Pancreas (tissue), 10 donors: ENCODE measurements at regions not wholly inside any gene's neighbourhood (a gene's known extent, or its start where the extent isn't known, plus 50 kb on each side); places are given as distances from the start of the nearest gene placed in this dataset.
"Not testable (repeated sequence)": the region's sequence is repeated elsewhere in the genome, so short reads cannot be mapped to it uniquely, and the experiment has no call there.

Source experiments
- ATAC-seq, 4 donors: fragments of 200-7000 bp; cut with Tn5 transposase; one replicate each; pipeline versions ENCODE4 v1.8.0 to v1.9.1; 2020; ENCODE audit warnings: mild to moderate bottlenecking in 4 of 4, moderate library complexity in 4 of 4
- DNase-seq, 6 donors: peaks; one replicate each; pipeline ENCODE4 v3.0.0-alpha.2; 2020
- FAIRE-seq: peaks from 2 replicates; lab custom pipeline; 2012; peaks lifted over from hg19 to GRCh38; lab: Jason Lieb, UNC
- H3K27ac ChIP-seq, 4 donors: fragments of 200-600 bp; sonication (generic); 1 replicate in 3 of 4; 2 replicates in 1 of 4; pipeline versions ENCODE4 v1.5.0 to v1.8.0; 2020
- H3K27me3 ChIP-seq, 4 donors: fragments of 200-600 bp; one replicate each; pipeline ENCODE4 v1.8.0; 2021
- H3K36me3 ChIP-seq, 3 donors: fragments of 200-600 bp; sonication (generic) in 1 of 3; one replicate each; pipeline versions ENCODE4 v1.5.0 to v1.8.0; 2020 to 2021
- H3K4me1 ChIP-seq, 3 donors: fragments of 200-600 bp; one replicate each; pipeline ENCODE4 v1.8.0; 2021
- H3K4me3 ChIP-seq, 4 donors: fragments of 200-600 bp; sonication (generic) in 2 of 4; one replicate each; pipeline versions ENCODE4 v1.5.0 to v1.8.0; 2020 to 2021
- H3K9me3 ChIP-seq, 4 donors: fragments of 200-600 bp; one replicate each; pipeline ENCODE4 v1.8.0; 2021
- WGBS, 2 donors: extraction: QIAGEN DNeasy Blood & Tissue Kit; methylation state at CpG; one replicate each; pipeline ENCODE4 v1.1.7; 2013; 5-methylcytosine and 5-hydroxymethylcytosine counted together
- intact Hi-C, 3 donors: fragments of 100-400 bp; cut with DNase I; formaldehyde crosslinking; loops; one replicate each; pipeline versions ENCODE4 v1.11.1 to v1.14.2; 2022
- TF ChIP-seq, protein P1 (sequence below), 4 donors: fragments of 200-600 bp; sonication (generic) in 3 of 4; IDR thresholded peaks; one replicate each; pipeline versions ENCODE4 v1.5.0 to v1.8.0; 2021; ENCODE audit warnings: antibody characterized with exemption in 4 of 4
- donor health status: healthy with polysubstance abuse.
- donor health status: DM: no; HTN: no; CAD: no; lungs with moderate emphysema.
- donor health status: DM: no; HTN: no; CAD: no.
- donor health status: control.
- donor health status: control.
- donor health status: Bipolar disorder and iron deficiency.
- donor health status: DM: yes; HTN: yes; CAD: no.
- donor health status: DM: no; HTN: no; CAD: no.
- donor health status: DM: no; HTN: no; CAD: no.
- donor health status: DM: yes; HTN: yes; CAD: no.

DNA sequence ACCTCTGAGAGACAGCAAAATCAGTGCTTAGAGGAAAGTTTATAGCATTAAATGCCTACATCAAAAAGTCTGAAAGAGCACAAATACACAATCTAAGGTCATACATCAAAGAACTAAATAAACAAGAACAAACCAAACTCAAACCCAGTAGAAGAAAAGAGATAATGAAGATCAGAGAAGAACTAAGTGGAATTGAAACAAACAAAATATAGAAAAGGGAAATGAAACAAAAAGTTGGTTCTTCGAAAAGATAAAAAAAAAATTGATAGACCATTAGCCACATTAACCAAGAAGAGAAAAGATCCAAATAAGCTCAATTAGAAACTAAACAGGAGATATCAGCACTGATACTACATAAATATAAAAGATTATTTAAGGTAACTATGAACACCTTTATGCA, 280.0 kb upstream of the NRG3 start:
- ATAC-seq (no peak), DNase-seq (no peak), FAIRE-seq (no peak)
- H3K9me3 ChIP-seq: no peaks in the 10 kb centered on the region
- H3K27ac ChIP-seq: no peak overlapping the region
- TF ChIP-seq, protein P1, sequence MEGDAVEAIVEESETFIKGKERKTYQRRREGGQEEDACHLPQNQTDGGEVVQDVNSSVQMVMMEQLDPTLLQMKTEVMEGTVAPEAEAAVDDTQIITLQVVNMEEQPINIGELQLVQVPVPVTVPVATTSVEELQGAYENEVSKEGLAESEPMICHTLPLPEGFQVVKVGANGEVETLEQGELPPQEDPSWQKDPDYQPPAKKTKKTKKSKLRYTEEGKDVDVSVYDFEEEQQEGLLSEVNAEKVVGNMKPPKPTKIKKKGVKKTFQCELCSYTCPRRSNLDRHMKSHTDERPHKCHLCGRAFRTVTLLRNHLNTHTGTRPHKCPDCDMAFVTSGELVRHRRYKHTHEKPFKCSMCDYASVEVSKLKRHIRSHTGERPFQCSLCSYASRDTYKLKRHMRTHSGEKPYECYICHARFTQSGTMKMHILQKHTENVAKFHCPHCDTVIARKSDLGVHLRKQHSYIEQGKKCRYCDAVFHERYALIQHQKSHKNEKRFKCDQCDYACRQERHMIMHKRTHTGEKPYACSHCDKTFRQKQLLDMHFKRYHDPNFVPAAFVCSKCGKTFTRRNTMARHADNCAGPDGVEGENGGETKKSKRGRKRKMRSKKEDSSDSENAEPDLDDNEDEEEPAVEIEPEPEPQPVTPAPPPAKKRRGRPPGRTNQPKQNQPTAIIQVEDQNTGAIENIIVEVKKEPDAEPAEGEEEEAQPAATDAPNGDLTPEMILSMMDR (IDR thresholded peaks at IDR 0.05): no peak
- H3K4me3 ChIP-seq: no peak overlapping the region
- WGBS, 2 donors: 58 to 79% methylated on average over 1 of the region's 1 CpG
- no peaks in the 10 kb centered on the region for H3K4me1 ChIP-seq
- H3K27me3 ChIP-seq: no peaks in the 10 kb centered on the region
- H3K36me3 ChIP-seq: no peaks in the 10 kb centered on the region
- intact Hi-C loops: no loop called here

DNA sequence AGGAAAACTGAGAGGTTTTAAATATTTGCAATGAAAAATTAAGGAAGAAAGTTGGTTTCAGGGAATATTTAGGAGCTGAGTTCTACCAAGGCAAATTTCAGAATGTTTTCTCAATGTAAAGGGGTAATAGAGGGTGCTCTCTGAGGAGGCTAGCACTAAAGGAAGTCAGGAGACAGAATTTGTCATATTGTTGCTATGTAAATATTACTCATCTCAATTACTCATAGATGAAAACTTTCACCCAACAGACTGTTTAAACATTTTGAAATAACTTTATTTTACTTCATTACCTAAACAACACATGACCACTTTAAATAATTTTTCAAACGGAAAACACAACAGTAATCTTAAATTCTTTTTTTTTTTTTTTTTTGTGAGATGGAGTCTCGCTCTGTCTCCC, 274.8 kb upstream of the NRG3 start:
- Histone ChIP-seq H3K9me3 (no peaks in the 10 kb centered on the region), H3K4me3 (no peak overlapping the region), H3K27ac (no peak overlapping the region), H3K36me3 (no peaks in the 10 kb centered on the region), H3K4me1 (no peaks in the 10 kb centered on the region), H3K27me3 (no peaks in the 10 kb centered on the region)
- FAIRE-seq (no peak), DNase-seq (no peak), ATAC-seq (no peak)
- TF ChIP-seq, protein P1 (IDR thresholded peaks at IDR 0.05): no peak
- intact Hi-C loops: no loop called here
- 68 to 75% methylated on average over 2 of the region's 2 CpGs for WGBS, 2 donors

DNA sequence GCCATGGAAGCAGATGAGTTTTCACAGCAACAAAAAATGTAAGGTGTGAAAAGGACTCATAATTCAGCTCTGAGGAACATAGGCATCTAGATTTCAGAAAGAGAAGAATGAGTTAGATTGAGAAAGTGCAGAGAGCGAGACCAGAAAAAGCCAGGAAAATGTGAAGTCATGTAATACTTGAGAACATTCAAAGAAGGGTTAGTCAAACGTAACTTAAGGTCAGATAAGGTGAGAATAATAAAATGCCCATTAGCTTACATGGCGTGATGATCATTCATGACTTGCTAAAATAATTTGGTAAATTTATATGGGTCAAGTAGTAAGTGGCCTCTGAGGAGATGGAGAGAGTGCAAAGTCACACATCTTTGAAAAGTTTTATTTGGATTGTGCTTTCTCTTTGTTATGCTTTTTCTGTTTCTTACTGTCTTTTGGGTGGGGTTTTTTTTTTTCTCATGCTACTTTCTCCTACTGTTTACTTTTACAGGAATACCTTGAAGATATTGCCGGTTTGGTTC, 271.8 kb upstream of the NRG3 start:
- H3K27ac ChIP-seq: no peak overlapping the region
- intact Hi-C loops: no loop called here
- TF ChIP-seq, protein P1 (IDR thresholded peaks at IDR 0.05): no peak
- no peak overlapping the region for H3K4me3 ChIP-seq
- 48 to 61% methylated on average over 4 of the region's 4 CpGs for WGBS, 2 donors
- H3K4me1 ChIP-seq: no peaks in the 10 kb centered on the region
- ATAC-seq (no peak), FAIRE-seq (no peak), DNase-seq (no peak)
- H3K36me3 ChIP-seq: no peaks in the 10 kb centered on the region
- H3K9me3 ChIP-seq: no peaks in the 10 kb centered on the region
- no peaks in the 10 kb centered on the region for H3K27me3 ChIP-seq

DNA sequence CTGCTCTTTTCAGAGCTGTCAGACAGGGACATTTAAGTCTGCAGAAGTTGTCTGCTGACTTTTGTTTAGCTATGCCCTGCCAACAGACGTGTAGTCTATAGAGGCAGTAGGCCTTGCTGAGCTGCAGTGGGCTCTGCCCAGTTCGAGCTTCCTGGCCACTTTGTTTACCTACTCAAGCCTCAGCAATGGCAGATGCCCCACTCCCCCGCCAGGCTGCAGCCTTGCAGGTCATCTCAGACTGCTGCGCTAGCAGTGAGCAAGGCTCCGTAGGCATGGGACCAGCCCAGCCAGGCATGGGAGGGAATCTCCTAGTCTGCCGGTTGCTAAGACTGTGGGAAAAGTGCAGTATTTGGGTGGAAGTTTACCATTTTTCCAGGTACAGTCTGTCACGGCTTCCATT, 230.5 kb upstream of the NRG3 start:
- ATAC-seq, H3K4me3 ChIP-seq, H3K27ac ChIP-seq, H3K9me3 ChIP-seq, H3K36me3 ChIP-seq, H3K4me1 ChIP-seq, FAIRE-seq, H3K27me3 ChIP-seq, intact Hi-C loops: not testable (repeated sequence)
- WGBS, 2 donors: 71 to 76% methylated on average over 7 of the region's 7 CpGs
- peak in 1 of 6 donors; percentile 58 for DNase-seq

DNA sequence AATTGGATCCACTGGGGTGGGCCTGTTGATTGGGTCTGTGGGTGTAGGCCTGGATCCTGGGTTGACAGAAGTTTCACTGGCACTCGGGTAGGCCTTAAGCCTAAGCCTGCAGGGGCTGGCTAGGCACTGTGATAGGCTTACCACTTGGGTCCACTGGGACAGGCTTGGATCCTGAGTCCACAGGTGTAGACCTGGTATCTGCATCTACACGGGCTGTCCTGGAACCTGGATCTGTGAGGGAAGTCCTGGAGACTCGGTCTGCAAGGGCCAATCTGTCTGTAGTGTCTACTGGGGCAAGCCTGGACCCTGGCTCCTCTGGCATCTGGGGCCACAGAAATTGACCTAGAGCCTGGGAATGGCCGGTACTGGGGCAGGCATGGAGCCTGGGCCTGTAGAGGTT, 219.0 kb upstream of the NRG3 start:
- H3K27ac ChIP-seq: no peak overlapping the region
- no peaks in the 10 kb centered on the region for H3K4me1 ChIP-seq
- no peaks in the 10 kb centered on the region for H3K27me3 ChIP-seq
- peaks cover 0 to 5% (median 0%) of the 10 kb centered on the region in 4 donors for H3K9me3 ChIP-seq
- H3K36me3 ChIP-seq: no peaks in the 10 kb centered on the region
- WGBS, 2 donors: 55 to 74% methylated on average over 4 of the region's 4 CpGs
- FAIRE-seq (no peak), ATAC-seq (no peak), DNase-seq (no peak)
- no peak overlapping the region for H3K4me3 ChIP-seq
- TF ChIP-seq, protein P1 (IDR thresholded peaks at IDR 0.05): no peak
- intact Hi-C loops: no loop called here
